ENCODE measurements at regions not wholly inside any gene's neighbourhood (a gene's known extent, or its start where the extent isn't known, plus 50 kb on each side); places are given as distances from the start of the nearest gene placed in this dataset.
"Not testable (repeated sequence)": the region's sequence is repeated elsewhere in the genome, so short reads cannot be mapped to it uniquely, and the experiment has no call there.

- TF ChIP-seq CTCF, EP300, POLR2A (IDR thresholded peaks at IDR 0.05): not testable (repeated sequence)
These were observed 177.3 kb downstream of the C9orf50 start for GRCh38 chr9:129443515-129444164.
